GM19397 (cell line): ENCODE measurements at regions not wholly inside any gene's neighbourhood (a gene's known extent, or its start where the extent isn't known, plus 50 kb on each side); places are given as distances from the start of the nearest gene placed in this dataset.

Experiments
- ATAC-seq: cut with Tn5 transposase; IDR thresholded peaks from one replicate; pipeline ENCODE4 v1.9.1; 2021; ENCODE audit warnings: mild to moderate bottlenecking, moderate library complexity; ENCODE audit not compliant: unreplicated experiment

- ATAC-seq: no peak
Measured at GRCh38 chr12:115338566-115339294, 654.8 kb upstream of the TBX3 start.

DNA sequence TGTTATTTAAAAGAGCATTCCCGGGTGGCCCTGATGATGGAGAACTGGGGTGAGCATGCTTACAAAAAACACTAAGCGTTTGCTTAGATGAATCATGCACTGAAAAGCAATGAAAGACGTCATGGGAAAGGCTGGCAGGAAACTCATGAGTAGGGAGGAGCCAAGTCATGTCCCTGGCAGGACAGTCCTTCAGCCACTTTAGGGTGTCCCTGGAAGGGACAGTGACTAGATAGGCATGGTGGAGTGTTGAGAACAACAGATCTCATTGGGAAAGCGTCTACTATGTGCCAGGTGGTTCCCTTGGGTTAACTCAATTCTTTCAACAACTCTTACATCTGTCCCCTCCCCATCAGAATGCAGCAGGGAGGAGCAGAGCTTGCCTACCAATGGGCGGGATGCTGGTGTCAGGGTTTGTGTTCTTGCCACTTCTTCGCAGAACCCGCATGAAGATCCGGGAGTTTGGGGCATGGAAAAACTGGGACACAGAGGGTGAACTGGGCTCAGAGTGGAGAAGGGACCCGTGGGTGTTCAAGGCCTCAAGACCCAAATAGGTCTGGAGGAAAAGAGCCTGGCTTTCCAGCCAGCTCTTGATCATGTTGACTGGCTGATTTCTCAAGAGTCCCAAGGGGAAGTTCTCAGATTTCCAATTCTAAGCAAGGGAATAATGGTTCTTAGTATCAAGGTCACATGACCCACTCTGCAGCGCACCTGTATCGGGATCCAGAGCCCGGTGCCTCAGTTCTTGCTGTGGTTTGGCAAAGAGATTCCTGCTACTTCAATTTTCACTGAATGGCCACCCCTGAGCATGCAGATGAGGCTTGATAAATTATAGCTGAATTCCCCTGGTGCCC, 653.9 kb upstream of the TBX3 start:
- no peak for ATAC-seq

DNA sequence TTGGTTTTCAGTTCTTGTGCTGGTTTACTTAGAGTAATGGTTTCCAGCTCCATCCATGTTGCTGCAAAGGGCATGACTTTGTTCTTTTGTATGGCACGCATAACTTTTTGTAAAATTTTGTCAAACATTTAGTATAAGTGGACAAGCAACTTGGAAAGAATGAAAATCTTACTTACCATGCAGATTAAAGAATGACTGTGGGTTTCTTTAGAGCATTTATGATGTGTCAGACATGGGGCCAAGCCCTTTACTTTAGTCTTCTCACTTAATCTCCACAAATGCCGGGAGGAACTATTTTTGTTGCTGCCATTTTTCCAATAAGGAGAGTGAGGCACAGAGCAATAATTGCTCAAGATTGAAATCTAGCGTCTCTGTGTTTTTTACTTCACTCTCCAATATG, 652.5 kb upstream of the TBX3 start:
- ATAC-seq: no peak

- no peak for ATAC-seq
Measured at GRCh38 chr12:115335594-115335993, 651.6 kb upstream of the TBX3 start.

GRCh38 chr12:115335048-115335447, 651.1 kb upstream of the TBX3 start:
- ATAC-seq: no peak

DNA sequence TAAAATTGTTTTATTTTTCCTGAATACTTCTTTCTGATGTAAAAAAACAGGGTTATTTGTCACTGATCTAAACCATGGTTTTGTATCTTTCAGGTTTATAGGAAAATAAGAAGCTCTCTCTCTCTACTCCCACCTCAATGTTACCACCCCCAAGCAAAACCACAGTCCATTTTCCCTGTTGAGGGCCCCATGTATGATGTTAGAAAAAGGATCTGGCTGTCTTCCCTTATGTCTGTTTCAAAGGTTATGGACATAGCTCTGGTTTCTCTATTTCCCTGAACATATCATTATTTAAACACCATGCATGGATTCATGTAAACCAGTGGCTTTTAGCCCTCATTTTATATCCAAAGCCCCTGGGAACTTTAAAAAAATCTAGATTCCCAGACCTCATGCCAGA, 649.0 kb upstream of the TBX3 start:
- ATAC-seq: no peak

DNA sequence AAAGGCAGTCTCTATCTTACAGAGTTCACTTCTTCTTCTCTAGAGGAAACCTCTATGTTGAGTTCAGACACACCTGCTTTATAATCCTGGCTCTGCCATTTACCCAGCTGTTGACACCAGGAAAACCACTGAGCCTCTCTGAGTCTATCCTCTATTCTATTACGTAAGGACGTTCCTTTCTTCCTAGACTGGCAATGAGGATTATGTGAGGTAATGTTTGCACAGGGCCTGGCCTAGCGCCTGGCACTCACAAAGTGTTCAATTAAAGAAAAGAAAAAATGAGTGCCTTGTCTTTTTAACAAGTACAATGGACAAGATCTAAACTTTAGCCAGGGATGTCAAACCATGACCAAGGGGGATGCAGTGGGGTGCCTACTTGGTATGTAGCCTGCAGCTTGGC, 641.9 kb upstream of the TBX3 start:
- no peak for ATAC-seq

GRCh38 chr12:115324949-115325593, 641.1 kb upstream of the TBX3 start:
- ATAC-seq: no peak

- ATAC-seq: no peak
Measured at GRCh38 chr12:115323223-115323905, 639.4 kb upstream of the TBX3 start.

DNA sequence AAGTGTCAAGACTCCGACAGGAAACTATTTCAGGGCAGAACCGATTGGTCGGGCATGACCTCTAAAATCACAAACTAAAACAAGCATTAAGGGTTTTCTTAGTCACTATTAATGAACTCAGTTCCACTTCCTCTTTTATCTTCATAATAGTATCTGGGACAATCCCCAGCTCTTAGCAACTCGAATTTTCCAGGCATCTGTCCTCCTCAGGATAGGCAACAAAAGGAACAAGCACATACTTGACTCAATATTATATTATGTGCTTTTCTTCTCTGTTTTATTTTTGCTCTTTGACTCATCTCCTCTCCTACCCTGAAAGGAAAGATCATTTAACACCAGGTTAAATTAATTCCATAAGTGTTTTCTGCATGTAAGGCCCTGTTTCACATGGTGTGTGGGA, 638.3 kb upstream of the TBX3 start:
- peak; percentile 58 for ATAC-seq

GRCh38 chr12:115320967-115321366, 637.0 kb upstream of the TBX3 start:
- no peak for ATAC-seq

DNA sequence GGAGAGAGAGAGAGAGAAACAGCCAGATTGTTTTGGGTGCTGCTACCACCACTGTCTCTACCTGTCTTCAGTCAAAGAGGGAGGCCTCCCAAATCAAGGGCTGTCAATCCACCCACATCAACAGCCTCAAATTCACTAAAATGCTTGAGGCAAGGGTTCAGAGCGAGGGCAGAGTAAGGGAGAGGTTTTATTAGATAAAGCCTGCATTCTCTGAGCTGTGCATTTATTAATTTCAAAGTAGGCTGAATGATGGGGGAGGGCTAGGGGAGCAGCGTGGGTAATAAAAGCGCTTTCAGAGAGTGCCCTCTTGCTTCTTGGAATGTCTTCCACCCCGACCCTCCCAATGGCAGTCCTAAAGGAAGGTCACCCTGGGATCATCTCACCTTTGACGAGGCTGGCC, 636.5 kb upstream of the TBX3 start:
- no peak for ATAC-seq

- no peak for ATAC-seq
Measured at GRCh38 chr12:115319446-115320040, 635.6 kb upstream of the TBX3 start.

- ATAC-seq: no peak
Measured at GRCh38 chr12:115313929-115314328, 630.0 kb upstream of the TBX3 start.

DNA sequence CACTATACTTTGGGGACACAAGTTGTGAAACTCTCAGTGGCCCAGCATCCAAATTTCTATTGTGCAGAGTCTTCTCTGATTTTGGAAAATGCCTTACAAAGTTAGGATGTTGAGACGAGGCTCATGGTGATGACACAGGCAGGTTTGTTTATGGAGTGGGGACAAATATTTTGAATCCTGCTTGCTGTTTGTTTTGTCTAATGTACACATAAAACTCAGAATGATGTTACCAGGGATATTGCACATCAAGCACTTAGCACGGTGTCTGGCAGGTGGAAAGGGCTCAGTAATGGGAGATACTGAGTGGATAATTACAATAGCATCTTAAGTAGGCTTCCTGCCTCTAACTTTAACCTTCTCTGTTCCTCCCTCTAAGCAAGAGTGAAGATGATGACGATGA, 628.9 kb upstream of the TBX3 start:
- no peak for ATAC-seq

- ATAC-seq: no peak
Measured at GRCh38 chr12:115311875-115312274, 627.9 kb upstream of the TBX3 start.

- ATAC-seq: no peak
Measured at GRCh38 chr12:115308918-115309317, 624.9 kb upstream of the TBX3 start.

GRCh38 chr12:115306380-115306779, 622.4 kb upstream of the TBX3 start:
- no peak for ATAC-seq

- ATAC-seq: no peak
Measured at GRCh38 chr12:115305867-115306266, 621.9 kb upstream of the TBX3 start.

DNA sequence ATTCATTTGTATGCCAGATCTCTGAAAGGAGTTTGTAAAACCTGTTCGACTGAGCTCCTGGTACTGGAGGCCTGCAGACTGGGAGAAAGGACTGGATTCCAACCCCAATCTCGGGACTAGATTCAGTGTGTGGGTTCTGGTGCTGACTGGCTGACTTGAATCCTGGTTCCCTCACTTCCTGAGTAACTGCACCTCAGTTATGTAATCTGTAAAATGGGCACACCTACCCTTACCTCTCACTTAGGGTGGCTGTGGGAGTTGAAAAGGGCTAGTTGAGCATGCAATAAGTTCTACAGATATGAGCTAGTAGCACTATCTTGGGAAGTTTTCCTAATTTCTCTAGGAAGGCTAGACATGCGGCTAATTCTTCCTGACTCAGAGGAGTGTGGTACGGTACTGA, 621.3 kb upstream of the TBX3 start:
- ATAC-seq: no peak
